Type B pancreatic cell (in vitro differentiated cells): ENCODE measurements at regions not wholly inside any gene's neighbourhood (a gene's known extent, or its start where the extent isn't known, plus 50 kb on each side); places are given as distances from the start of the nearest gene placed in this dataset.

Source experiments
- DNase-seq: peaks from one replicate; pipeline ENCODE4 v3.0.0; 2021; ENCODE audit warnings: mixed read lengths; ENCODE audit not compliant: unreplicated experiment; ENCODE audit errors: extremely low spot score
- H3K27ac Mint-ChIP-seq: 2 replicates; pipeline ENCODE4 v1.8.0; 2021; ENCODE audit warnings: mild to moderate bottlenecking, mixed read lengths
- H3K27me3 Mint-ChIP-seq: 2 replicates; pipeline ENCODE4 v1.8.0; 2021; ENCODE audit warnings: mixed read lengths
- H3K36me3 Mint-ChIP-seq: 2 replicates; pipeline ENCODE4 v1.8.0; 2021; ENCODE audit warnings: mixed read lengths
- H3K4me1 Mint-ChIP-seq: one replicate; pipeline ENCODE4 v1.8.0; 2021; ENCODE audit warnings: mixed read lengths; ENCODE audit not compliant: unreplicated experiment
- H3K4me3 Mint-ChIP-seq: 2 replicates; pipeline ENCODE4 v1.8.0; 2021; ENCODE audit warnings: mild to moderate bottlenecking, mixed read lengths
- H3K9me3 Mint-ChIP-seq: 2 replicates; pipeline ENCODE4 v1.8.0; 2021; ENCODE audit warnings: mixed read lengths
- TF ChIP-seq, protein P1 (sequence below): fragments of 200-600 bp; sonication (generic); conservative IDR thresholded peaks from 2 replicates; pipeline ENCODE4 v1.5.0; 2021; ENCODE audit warnings: antibody characterized with exemption, mild to moderate bottlenecking

DNA sequence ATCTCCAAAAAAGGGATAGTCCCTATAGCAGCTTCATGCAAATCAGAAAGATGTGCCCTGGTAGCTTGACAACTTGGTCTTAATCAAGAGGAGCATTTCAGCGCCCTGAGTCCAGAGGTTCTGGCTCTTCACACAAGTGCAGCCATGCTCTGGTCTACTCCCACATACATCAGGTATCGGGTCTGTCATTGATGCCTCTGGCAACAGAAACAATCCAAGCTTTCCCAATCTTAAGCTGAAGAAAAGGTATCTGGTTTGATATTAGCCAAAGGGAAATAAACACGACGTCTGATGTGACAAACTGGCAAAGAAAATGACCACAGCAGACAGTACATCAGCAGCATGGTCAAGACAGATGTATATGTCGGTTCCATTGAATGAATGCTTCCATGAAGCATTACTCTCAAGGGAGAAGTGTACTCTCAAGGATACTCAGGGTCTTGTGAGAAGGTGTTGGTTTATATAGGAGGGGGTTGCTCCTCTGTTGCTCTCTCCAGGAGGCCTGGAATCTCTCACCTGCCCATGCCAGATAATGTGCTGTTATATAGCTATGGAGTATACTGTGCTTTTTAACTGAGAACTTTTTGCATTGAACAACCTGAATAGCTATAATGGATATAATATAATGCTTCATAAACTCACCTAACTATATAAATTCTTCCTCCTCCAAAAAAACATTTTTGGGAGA is 879.6 kb upstream of the PCDH10 start:
- H3K36me3 Mint-ChIP-seq, result no peaks in the 10 kb centered on the region
- no peaks in the 10 kb centered on the region for H3K9me3 Mint-ChIP-seq
- no peak for DNase-seq
- no peaks in the 10 kb centered on the region for H3K27me3 Mint-ChIP-seq
- no peak overlapping the region for H3K27ac Mint-ChIP-seq
- H3K4me1 Mint-ChIP-seq, result no peaks in the 10 kb centered on the region
- no peak overlapping the region for H3K4me3 Mint-ChIP-seq
- TF ChIP-seq, protein P1, sequence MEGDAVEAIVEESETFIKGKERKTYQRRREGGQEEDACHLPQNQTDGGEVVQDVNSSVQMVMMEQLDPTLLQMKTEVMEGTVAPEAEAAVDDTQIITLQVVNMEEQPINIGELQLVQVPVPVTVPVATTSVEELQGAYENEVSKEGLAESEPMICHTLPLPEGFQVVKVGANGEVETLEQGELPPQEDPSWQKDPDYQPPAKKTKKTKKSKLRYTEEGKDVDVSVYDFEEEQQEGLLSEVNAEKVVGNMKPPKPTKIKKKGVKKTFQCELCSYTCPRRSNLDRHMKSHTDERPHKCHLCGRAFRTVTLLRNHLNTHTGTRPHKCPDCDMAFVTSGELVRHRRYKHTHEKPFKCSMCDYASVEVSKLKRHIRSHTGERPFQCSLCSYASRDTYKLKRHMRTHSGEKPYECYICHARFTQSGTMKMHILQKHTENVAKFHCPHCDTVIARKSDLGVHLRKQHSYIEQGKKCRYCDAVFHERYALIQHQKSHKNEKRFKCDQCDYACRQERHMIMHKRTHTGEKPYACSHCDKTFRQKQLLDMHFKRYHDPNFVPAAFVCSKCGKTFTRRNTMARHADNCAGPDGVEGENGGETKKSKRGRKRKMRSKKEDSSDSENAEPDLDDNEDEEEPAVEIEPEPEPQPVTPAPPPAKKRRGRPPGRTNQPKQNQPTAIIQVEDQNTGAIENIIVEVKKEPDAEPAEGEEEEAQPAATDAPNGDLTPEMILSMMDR, result no peak

- Mint-ChIP-seq H3K4me3 (no peak overlapping the region), H3K4me1 (no peaks in the 10 kb centered on the region), H3K36me3 (no peaks in the 10 kb centered on the region), H3K27ac (no peak overlapping the region), H3K27me3 (no peaks in the 10 kb centered on the region), H3K9me3 (no peaks in the 10 kb centered on the region)
- TF ChIP-seq, protein P1, result no peak
- no peak for DNase-seq
These were observed 873.4 kb upstream of the PCDH10 start for GRCh38 chr4:132275583-132276121.

DNA sequence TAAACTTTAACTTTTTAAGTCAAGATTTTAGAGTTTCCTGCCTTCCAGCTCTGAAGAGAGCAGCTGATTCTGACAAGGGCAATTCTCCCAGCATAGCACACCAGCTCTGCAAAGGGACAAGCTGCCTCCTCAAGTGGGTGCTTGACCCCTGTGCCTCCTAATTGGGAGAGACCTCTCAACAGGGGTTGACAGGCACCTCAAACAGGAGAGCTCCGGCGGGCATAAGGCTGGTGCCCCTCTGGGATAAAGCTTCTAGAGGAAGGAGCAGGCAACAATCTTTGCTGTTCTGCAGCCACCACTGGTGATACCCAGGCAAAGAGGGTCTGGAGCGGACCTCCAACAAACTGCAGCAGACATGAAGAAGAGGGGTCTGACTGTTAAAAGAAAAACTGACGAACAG is 872.9 kb upstream of the PCDH10 start:
- H3K27ac Mint-ChIP-seq, result no peak overlapping the region
- no peak for DNase-seq
- H3K9me3 Mint-ChIP-seq, result no peaks in the 10 kb centered on the region
- H3K27me3 Mint-ChIP-seq, result no peaks in the 10 kb centered on the region
- TF ChIP-seq, protein P1, result no peak
- no peaks in the 10 kb centered on the region for H3K36me3 Mint-ChIP-seq
- H3K4me1 Mint-ChIP-seq, result no peaks in the 10 kb centered on the region
- no peak overlapping the region for H3K4me3 Mint-ChIP-seq

DNA sequence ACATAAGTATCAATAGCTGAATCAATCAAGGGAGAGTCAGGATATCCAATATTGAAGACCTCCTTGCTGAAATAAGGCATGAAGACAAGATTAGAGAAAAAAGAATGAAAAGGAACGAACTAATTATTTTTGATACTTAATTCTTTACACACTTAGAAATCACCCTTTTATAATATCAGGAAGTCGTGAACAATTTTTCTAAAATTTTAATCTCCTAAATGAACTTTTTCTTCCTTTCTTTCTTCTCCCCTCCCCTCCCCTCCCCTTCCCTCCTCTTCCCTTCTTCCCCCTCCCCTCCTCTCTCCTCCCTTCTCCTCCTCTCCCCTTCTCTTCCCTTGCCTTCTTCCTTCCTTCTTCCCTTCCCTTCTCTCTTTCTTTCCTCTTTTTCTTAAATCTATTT is 872.1 kb upstream of the PCDH10 start:
- H3K27me3 Mint-ChIP-seq, result no peaks in the 10 kb centered on the region
- no peak overlapping the region for H3K4me3 Mint-ChIP-seq
- TF ChIP-seq, protein P1, result no peak
- no peak for DNase-seq
- H3K4me1 Mint-ChIP-seq, result no peaks in the 10 kb centered on the region
- no peaks in the 10 kb centered on the region for H3K9me3 Mint-ChIP-seq
- H3K36me3 Mint-ChIP-seq, result no peaks in the 10 kb centered on the region
- no peak overlapping the region for H3K27ac Mint-ChIP-seq

GRCh38 chr4:132281733-132282132 is 867.4 kb upstream of the PCDH10 start:
- no peak overlapping the region for H3K27ac Mint-ChIP-seq
- H3K9me3 Mint-ChIP-seq, result no peaks in the 10 kb centered on the region
- TF ChIP-seq, protein P1, result no peak
- no peaks in the 10 kb centered on the region for H3K4me1 Mint-ChIP-seq
- no peak for DNase-seq
- no peaks in the 10 kb centered on the region for H3K36me3 Mint-ChIP-seq
- no peak overlapping the region for H3K4me3 Mint-ChIP-seq
- H3K27me3 Mint-ChIP-seq, result no peaks in the 10 kb centered on the region
